NCI-H460 (cell line): ENCODE measurements at regions not wholly inside any gene's neighbourhood (a gene's known extent, or its start where the extent isn't known, plus 50 kb on each side); places are given as distances from the start of the nearest gene placed in this dataset.
"Not testable (repeated sequence)": the region's sequence is repeated elsewhere in the genome, so short reads cannot be mapped to it uniquely, and the experiment has no call there.

ENCODE experiments used
- DNase-seq: peaks from one replicate; pipeline ENCODE4 v3.0.0-alpha.2; 2016; ENCODE audit warnings: low read depth; ENCODE audit errors: extremely low read depth

- DNase-seq: no peak
Observed at GRCh38 chr15:39009740-39010139, 445.1 kb upstream of the RASGRP1 start.

GRCh38 chr15:39011066-39011465 lies 446.5 kb upstream of the RASGRP1 start:
- not testable (repeated sequence) for DNase-seq

- no peak for DNase-seq
Observed at GRCh38 chr15:39013262-39013661, 448.6 kb upstream of the RASGRP1 start.

GRCh38 chr15:39014682-39015081 lies 450.1 kb upstream of the RASGRP1 start:
- DNase-seq: no peak

- DNase-seq: no peak
Observed at GRCh38 chr15:39016706-39017105, 452.1 kb upstream of the RASGRP1 start.

- no peak for DNase-seq
Observed at GRCh38 chr15:39018966-39019365, 454.4 kb upstream of the RASGRP1 start.

- no peak for DNase-seq
Observed at GRCh38 chr15:39021341-39021740, 456.7 kb upstream of the RASGRP1 start.

- DNase-seq: no peak
Observed at GRCh38 chr15:39022532-39023305, 458.1 kb upstream of the RASGRP1 start.

- DNase-seq: no peak
Observed at GRCh38 chr15:39025321-39025720, 460.7 kb upstream of the RASGRP1 start.

- DNase-seq: no peak
Observed at GRCh38 chr15:39025881-39026280, 461.3 kb upstream of the RASGRP1 start.

- DNase-seq: no peak
Observed at GRCh38 chr15:39028069-39028468, 463.5 kb upstream of the RASGRP1 start.

- DNase-seq: no peak
Observed at GRCh38 chr15:39029741-39030140, 465.1 kb upstream of the RASGRP1 start.

GRCh38 chr15:39030291-39031070 lies 465.9 kb upstream of the RASGRP1 start:
- no peak for DNase-seq

- DNase-seq: no peak
Observed at GRCh38 chr15:39031596-39031995, 467.0 kb upstream of the RASGRP1 start.

- DNase-seq: no peak
Observed at GRCh38 chr15:39034816-39035215, 470.2 kb upstream of the RASGRP1 start.

GRCh38 chr15:39037611-39038010 lies 473.0 kb upstream of the RASGRP1 start:
- DNase-seq: not testable (repeated sequence)

GRCh38 chr15:39040861-39041260 lies 476.2 kb upstream of the RASGRP1 start:
- DNase-seq: no peak

GRCh38 chr15:39041979-39042495 lies 477.4 kb upstream of the RASGRP1 start:
- no peak for DNase-seq

GRCh38 chr15:39051626-39052322 lies 487.2 kb upstream of the RASGRP1 start:
- DNase-seq: no peak

- no peak for DNase-seq
Observed at GRCh38 chr15:39052323-39052705, 487.7 kb upstream of the RASGRP1 start.

- no peak for DNase-seq
Observed at GRCh38 chr15:39053480-39053879, 488.9 kb upstream of the RASGRP1 start.
